Neural progenitor cell (in vitro differentiated cells): ENCODE measurements at regions not wholly inside any gene's neighbourhood (a gene's known extent, or its start where the extent isn't known, plus 50 kb on each side); places are given as distances from the start of the nearest gene placed in this dataset. TPM values are rescaled to one million over a fixed set of nuclear protein-coding genes. Genes with fewer than 3 reads are reported as not detected.

Experiments used
- DNase-seq: peaks from one replicate; pipeline ENCODE4 v3.0.0-alpha.2; 2016; ENCODE audit warnings: low spot score
- H2AFZ ChIP-seq: fragments of 200-600 bp; sonication (generic); replicated peaks from 2 replicates; pipeline ENCODE4 v1.6.1; 2016; ENCODE audit warnings: antibody characterized with exemption
- H3F3A ChIP-seq: fragments of 200-600 bp; sonication (generic); 2 replicates; pipeline ENCODE4 v1.6.1; 2016; ENCODE audit warnings: antibody characterized with exemption, low read depth
- H3K27ac ChIP-seq: fragments of 200-600 bp; sonication (generic); 2 replicates; pipeline ENCODE4 v1.5.1; 2016; ENCODE audit warnings: mild to moderate bottlenecking
- H3K27me3 ChIP-seq: fragments of 200-600 bp; sonication (generic); 2 replicates; pipeline ENCODE4 v1.6.1; 2016; ENCODE audit warnings: mild to moderate bottlenecking, moderate library complexity
- H3K36me3 ChIP-seq: fragments of 200-600 bp; sonication (generic); 2 replicates; pipeline ENCODE4 v1.5.1; 2016
- H3K4me1 ChIP-seq: fragments of 200-600 bp; sonication (generic); 2 replicates; pipeline ENCODE4 v1.6.1; 2016; ENCODE audit warnings: mixed run types
- H3K4me2 ChIP-seq: fragments of 200-600 bp; sonication (generic); 2 replicates; pipeline ENCODE4 v1.6.1; 2016
- H3K4me3 ChIP-seq: fragments of 200-600 bp; sonication (generic); 2 replicates; pipeline ENCODE4 v1.5.1; 2016
- H3K79me2 ChIP-seq: fragments of 200-600 bp; sonication (generic); 2 replicates; pipeline ENCODE4 v1.6.1; 2016; ENCODE audit warnings: low read depth
- H3K9ac ChIP-seq: fragments of 200-600 bp; sonication (generic); 2 replicates; pipeline ENCODE4 v1.6.1; 2016
- H3K9me3 ChIP-seq: fragments of 200-600 bp; sonication (generic); 2 replicates; pipeline ENCODE4 v1.5.1; 2016; ENCODE audit warnings: low read depth
- H4K20me1 ChIP-seq: fragments of 200-600 bp; sonication (generic); 2 replicates; pipeline ENCODE4 v1.6.1; 2016; ENCODE audit warnings: low read depth
- H3K27ac Mint-ChIP-seq: 3 replicates; pipeline ENCODE4 v1.8.0; 2021; ENCODE audit warnings: mixed read lengths
- H3K27me3 Mint-ChIP-seq: 2 replicates; pipeline ENCODE4 v1.8.0; 2022; ENCODE audit warnings: low read depth, mild to moderate bottlenecking, inconsistent platforms, moderate library complexity, mixed read lengths; ENCODE audit not compliant: insufficient read depth
- H3K36me3 Mint-ChIP-seq: 3 replicates; pipeline ENCODE4 v1.8.0; 2021; ENCODE audit warnings: mixed read lengths
- H3K4me1 Mint-ChIP-seq: 3 replicates; pipeline ENCODE4 v1.8.0; 2021; ENCODE audit warnings: mixed read lengths
- H3K4me3 Mint-ChIP-seq: 3 replicates; pipeline ENCODE4 v1.8.0; 2021; ENCODE audit warnings: mild to moderate bottlenecking, moderate library complexity, mixed read lengths
- H3K9me3 Mint-ChIP-seq: 3 replicates; pipeline ENCODE4 v1.8.0; 2020; ENCODE audit warnings: mixed read lengths
- CTCF ChIP-seq: fragments of 200-600 bp; sonication (generic); IDR thresholded peaks from 2 replicates; pipeline ENCODE4 v1.5.1; 2017; ENCODE audit warnings: antibody characterized with exemption, mild to moderate bottlenecking
- EZH2 ChIP-seq: fragments of 200-600 bp; sonication (generic); IDR thresholded peaks from 2 replicates; pipeline ENCODE4 v1.6.1; 2017; ENCODE audit warnings: antibody characterized with exemption, mild to moderate bottlenecking, moderate library complexity
- EZH2phosphoT487 ChIP-seq: fragments of 200-600 bp; sonication (generic); IDR thresholded peaks from 2 replicates; pipeline ENCODE4 v1.6.1; 2017; ENCODE audit warnings: antibody characterized with exemption
- small RNA-seq: library from RNA; depleted of rRNA; stranded (forward); fragments of <200 nt; gene quantifications from one replicate; pipeline ENCODE3, GENCODE V24; 2015

GRCh38 chr2:123971564-123972318, 53.3 kb upstream of the CNTNAP5 start:
- Histone ChIP-seq H3K9ac (no peak overlapping the region), H3K27me3 (no peaks in the 10 kb centered on the region), H3K4me3 (no peak overlapping the region), H3K9me3 (no peaks in the 10 kb centered on the region), H3K36me3 (no peaks in the 10 kb centered on the region), H3K79me2 (no peaks in the 10 kb centered on the region), H3F3A (no peaks in the 10 kb centered on the region), H3K4me1 (no peaks in the 10 kb centered on the region), H2AFZ (no peak overlapping the region), H4K20me1 (no peaks in the 10 kb centered on the region), H3K27ac (no peak overlapping the region), H3K4me2 (no peak overlapping the region)
- Mint-ChIP-seq H3K27ac (no peak overlapping the region), H3K36me3 (no peaks in the 10 kb centered on the region), H3K4me1 (no peaks in the 10 kb centered on the region), H3K9me3 (no peaks in the 10 kb centered on the region), H3K27me3 (no peaks in the 10 kb centered on the region), H3K4me3 (no peak overlapping the region)
- no peak for TF ChIP-seq EZH2
- no peak for TF ChIP-seq EZH2phosphoT487
- TF ChIP-seq CTCF: no peak
- DNase-seq: no peak

Small RNA genes lying in the stretch of these regions (small RNA-seq; reads per million reads assigned to genes)
- gene AC064859.1: not detected
